ENCODE measurements at regions not wholly inside any gene's neighbourhood (a gene's known extent, or its start where the extent isn't known, plus 50 kb on each side); places are given as distances from the start of the nearest gene placed in this dataset.

DNA sequence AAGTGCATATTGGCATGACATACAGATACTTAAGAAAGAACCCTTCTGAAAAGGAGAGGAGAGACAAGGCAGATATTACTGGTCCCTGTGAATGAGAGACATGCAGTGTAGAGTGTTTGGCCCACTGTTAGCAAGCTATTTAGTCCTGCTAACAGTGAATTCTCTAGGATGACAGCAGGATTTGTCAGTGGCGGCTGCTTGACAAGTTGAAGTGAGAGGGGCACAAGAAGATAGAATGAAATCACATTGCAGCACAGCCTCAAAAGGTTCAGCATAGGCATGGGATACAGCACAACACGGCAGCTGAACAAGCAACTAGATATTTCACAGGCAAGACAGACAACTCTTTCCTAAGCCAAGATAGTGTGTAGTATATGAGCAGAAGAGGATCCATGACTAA, 407.9 kb downstream of the PLA2G4A start:
- TF ChIP-seq, protein P1, sequence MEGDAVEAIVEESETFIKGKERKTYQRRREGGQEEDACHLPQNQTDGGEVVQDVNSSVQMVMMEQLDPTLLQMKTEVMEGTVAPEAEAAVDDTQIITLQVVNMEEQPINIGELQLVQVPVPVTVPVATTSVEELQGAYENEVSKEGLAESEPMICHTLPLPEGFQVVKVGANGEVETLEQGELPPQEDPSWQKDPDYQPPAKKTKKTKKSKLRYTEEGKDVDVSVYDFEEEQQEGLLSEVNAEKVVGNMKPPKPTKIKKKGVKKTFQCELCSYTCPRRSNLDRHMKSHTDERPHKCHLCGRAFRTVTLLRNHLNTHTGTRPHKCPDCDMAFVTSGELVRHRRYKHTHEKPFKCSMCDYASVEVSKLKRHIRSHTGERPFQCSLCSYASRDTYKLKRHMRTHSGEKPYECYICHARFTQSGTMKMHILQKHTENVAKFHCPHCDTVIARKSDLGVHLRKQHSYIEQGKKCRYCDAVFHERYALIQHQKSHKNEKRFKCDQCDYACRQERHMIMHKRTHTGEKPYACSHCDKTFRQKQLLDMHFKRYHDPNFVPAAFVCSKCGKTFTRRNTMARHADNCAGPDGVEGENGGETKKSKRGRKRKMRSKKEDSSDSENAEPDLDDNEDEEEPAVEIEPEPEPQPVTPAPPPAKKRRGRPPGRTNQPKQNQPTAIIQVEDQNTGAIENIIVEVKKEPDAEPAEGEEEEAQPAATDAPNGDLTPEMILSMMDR (IDR thresholded peaks at IDR 0.05 in 8 of 11, conservative IDR thresholded peaks at IDR 0.05 in 3 of 11), result no peak
- no peak for TF ChIP-seq POLR2A (IDR thresholded peaks at IDR 0.05)
- TF ChIP-seq POLR2AphosphoS5 (IDR thresholded peaks at IDR 0.05), result no peak
